ENCODE measurements at regions not wholly inside any gene's neighbourhood (a gene's known extent, or its start where the extent isn't known, plus 50 kb on each side); places are given as distances from the start of the nearest gene placed in this dataset.

DNA sequence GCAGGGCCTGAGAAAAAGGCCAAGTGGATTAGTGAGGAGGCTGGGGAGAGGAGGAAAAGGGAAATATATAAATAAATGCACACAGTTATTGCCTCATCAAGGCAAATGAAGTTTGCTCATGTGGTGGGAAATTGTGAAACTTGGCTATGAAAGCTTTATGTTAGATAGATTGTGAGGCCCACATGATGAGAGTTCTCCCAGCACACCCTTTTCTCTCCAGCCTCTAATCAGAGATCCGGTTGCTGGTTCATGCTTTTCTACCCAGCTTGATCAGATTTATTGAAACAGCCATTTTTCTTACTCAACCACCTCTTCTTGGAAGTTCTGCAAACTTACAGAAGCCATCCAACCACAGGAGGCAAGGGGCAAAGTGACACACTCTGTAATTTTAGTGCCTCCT lies 125.8 kb upstream of the KLF4 start:
- TF ChIP-seq, protein P1, sequence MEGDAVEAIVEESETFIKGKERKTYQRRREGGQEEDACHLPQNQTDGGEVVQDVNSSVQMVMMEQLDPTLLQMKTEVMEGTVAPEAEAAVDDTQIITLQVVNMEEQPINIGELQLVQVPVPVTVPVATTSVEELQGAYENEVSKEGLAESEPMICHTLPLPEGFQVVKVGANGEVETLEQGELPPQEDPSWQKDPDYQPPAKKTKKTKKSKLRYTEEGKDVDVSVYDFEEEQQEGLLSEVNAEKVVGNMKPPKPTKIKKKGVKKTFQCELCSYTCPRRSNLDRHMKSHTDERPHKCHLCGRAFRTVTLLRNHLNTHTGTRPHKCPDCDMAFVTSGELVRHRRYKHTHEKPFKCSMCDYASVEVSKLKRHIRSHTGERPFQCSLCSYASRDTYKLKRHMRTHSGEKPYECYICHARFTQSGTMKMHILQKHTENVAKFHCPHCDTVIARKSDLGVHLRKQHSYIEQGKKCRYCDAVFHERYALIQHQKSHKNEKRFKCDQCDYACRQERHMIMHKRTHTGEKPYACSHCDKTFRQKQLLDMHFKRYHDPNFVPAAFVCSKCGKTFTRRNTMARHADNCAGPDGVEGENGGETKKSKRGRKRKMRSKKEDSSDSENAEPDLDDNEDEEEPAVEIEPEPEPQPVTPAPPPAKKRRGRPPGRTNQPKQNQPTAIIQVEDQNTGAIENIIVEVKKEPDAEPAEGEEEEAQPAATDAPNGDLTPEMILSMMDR (IDR thresholded peaks at IDR 0.05), result no peak
- no peak for TF ChIP-seq POLR2A (IDR thresholded peaks at IDR 0.05)

Data from right lobe of liver (tissue), 4 donors.